HAP-1 (cell line): ENCODE measurements at regions not wholly inside any gene's neighbourhood (a gene's known extent, or its start where the extent isn't known, plus 50 kb on each side); places are given as distances from the start of the nearest gene placed in this dataset.
A peak's percentile ranks its signal among the peaks of the same experiment; 100 is the strongest.

Experiments used
- DNase-seq, 2 experiments: peaks; one replicate each; pipeline ENCODE4 v3.0.0-alpha.2; 2016 to 2020; ENCODE audit warnings: low spot score in 2 of 2
- H3K27me3 ChIP-seq: fragments of 250-450 bp; sonication (Bioruptor Pico); 2 replicates; pipeline ENCODE4 v1.5.1; 2020; ENCODE audit warnings: low read depth, mild to moderate bottlenecking, moderate library complexity
- H3K36me3 ChIP-seq: fragments of 250-450 bp; sonication (Bioruptor Pico); replicated peaks from 2 replicates; pipeline ENCODE4 v1.5.1; 2020; ENCODE audit warnings: mild to moderate bottlenecking
- H3K4me1 ChIP-seq: fragments of 250-450 bp; sonication (Bioruptor Pico); 2 replicates; pipeline ENCODE4 v1.5.1; 2020; ENCODE audit warnings: mild to moderate bottlenecking
- H3K4me3 ChIP-seq: fragments of 250-450 bp; sonication (Bioruptor Pico); 2 replicates; pipeline ENCODE4 v1.5.1; 2020; ENCODE audit warnings: mild to moderate bottlenecking, moderate library complexity
- H3K9me3 ChIP-seq: fragments of 250-450 bp; sonication (Bioruptor Pico); 2 replicates; pipeline ENCODE4 v1.5.1; 2020; ENCODE audit warnings: mild to moderate bottlenecking, moderate library complexity
- in situ Hi-C: fragments of 300-500 bp; cut with MboI; formaldehyde crosslinking; loops from 3 replicates; pipeline ENCODE4 v1.14.3; 2020; ENCODE audit warnings: low sequenced_read_pairs, inconsistent platforms, mixed read lengths

DNA sequence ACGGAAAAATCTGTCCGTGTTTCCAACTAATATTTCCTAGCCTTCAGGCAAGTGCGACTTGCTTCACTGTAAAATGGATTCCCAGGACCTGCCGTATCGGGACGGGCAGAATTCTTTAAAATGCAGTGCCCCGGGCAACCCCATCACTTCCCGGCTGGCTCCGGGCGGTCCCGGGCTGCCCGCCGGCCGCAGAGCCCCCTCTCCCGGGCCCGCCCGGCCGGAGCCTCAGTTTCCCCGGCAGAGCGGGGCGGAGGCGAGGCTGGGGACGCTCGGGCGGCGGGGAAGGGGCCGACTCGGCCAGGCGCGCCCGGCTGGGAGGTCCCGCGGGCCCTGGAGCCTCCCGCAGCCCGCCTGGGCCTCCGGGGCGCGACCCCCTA is 84.2 kb upstream of the WNT7B start:
- no peak overlapping the region for H3K4me3 ChIP-seq
- in situ Hi-C loops: no loop called here
- H3K27me3 ChIP-seq: no peaks in the 10 kb centered on the region
- H3K4me1 ChIP-seq: peaks cover 54% of the 10 kb centered on the region
- H3K9me3 ChIP-seq: no peaks in the 10 kb centered on the region
- no peak for DNase-seq
- no peaks in the 10 kb centered on the region for H3K36me3 ChIP-seq

DNA sequence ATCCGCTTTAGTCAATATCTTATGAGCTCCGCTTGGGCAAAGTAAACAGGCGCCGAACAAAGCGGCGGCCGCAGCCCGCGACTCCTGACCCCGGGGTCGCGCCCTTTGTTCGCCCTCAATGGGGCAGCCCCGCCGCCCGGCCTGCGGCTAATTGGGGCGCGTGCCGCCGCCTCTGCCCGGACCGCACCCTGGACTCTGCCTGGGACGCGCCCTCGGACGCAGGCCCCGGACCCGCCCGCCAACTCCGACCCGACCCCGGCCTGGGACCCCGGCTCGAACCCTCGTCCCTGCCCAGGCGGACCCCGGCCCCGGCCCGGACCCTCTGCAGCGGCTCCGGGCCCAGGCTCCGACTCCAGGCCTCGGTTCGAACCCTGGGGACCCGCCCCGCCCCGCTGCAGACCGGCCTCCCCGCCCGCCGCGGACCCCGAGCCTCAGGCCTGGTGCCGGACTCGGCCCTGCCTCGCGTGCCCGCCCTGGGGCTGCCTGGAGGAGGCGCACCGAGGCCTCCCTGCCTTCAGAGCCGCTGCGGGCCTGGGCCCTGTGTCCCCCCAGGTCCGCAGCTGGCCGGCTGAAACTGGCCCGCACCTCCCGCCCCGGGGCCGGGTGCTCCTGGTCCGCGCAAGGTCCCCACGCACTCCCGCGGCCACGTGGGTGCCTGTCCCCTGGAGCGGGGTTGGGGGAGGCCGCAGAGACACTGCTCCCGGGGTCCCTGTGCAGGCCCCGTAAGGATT is 84.7 kb upstream of the WNT7B start:
- H3K4me3 ChIP-seq: no peak overlapping the region
- in situ Hi-C loops: no loop called here
- peaks cover 54% of the 10 kb centered on the region for H3K4me1 ChIP-seq
- no peaks in the 10 kb centered on the region for H3K9me3 ChIP-seq
- H3K27me3 ChIP-seq: no peaks in the 10 kb centered on the region
- H3K36me3 ChIP-seq: no peaks in the 10 kb centered on the region
- DNase-seq: no peak

DNA sequence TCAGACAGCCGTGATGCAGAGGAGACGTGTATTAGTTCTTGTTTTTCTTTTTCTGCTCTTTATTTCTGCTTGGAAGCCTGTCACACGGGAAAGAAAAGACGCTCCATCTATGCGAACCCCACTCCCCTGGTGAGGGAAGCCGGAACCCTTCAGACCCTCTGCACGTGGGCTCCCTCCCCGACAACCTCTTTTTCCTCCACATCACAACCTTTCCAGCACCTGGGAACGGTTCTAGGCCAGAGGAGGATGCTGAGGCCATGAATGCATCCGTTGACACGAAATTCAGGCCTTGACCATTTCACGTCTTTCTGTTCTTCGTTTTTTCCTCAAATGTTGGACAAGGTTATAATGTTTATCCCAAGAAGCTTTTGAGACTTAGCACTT is 85.3 kb upstream of the WNT7B start:
- in situ Hi-C loops: no loop called here
- Histone ChIP-seq H3K9me3 (no peaks in the 10 kb centered on the region), H3K4me1 (peaks cover 54% of the 10 kb centered on the region), H3K4me3 (no peak overlapping the region), H3K27me3 (no peaks in the 10 kb centered on the region), H3K36me3 (no peaks in the 10 kb centered on the region)
- DNase-seq: no peak

DNA sequence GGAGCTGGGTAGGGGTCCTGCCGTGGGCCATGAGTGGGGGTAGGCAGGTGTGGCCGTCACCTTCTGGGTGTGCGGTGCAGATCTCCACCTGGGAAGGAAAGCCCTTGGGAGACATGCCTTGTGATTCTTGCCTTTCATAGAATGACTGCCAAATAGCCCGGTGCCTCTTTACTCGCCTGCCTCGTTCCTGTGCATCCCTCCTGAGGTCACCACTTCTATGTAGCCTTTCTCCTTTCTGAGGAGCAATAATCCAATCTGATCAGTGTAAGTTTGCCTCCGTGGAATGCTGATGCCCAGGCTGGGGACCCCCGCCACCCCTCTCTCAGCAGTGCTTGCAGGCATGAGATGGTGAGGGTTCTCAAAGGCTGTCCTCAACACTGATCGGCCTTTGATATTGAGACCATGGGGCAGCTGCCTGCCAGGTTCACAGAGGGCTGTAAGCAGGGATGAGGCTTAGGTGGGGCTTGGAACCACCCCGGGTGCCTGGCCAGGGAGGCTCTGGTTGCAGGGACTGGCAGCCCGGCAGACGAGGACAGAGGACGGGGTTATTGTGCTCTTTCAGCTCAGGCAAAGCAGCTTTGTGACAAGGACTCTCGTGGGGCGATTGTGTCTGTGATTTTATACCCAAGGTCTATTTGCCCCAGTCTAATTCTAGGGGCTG is 86.1 kb upstream of the WNT7B start:
- DNase-seq: no peak
- H3K27me3 ChIP-seq: no peaks in the 10 kb centered on the region
- in situ Hi-C loops: no loop called here
- no peaks in the 10 kb centered on the region for H3K9me3 ChIP-seq
- H3K4me3 ChIP-seq: no peak overlapping the region
- no peaks in the 10 kb centered on the region for H3K36me3 ChIP-seq
- H3K4me1 ChIP-seq: peaks cover 51% of the 10 kb centered on the region

DNA sequence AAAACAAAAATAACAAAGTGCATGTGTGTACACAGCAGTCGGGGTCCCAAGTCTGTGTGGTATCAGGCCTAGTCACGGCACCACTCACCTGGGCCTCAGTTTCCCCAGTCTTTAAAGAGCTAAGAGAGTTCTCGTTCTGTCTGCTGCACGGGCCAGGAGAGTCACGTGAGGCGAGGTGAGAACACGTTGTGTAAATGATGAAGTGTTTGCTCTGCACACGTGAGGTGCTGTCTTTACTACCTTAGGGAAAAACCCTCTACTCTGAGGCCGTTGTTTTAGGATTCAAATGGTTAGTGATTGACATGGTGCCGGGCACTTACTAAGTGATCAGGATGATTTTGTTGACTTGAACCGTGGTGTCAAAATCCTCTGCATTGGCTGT is 86.5 kb upstream of the PPARA start:
- Histone ChIP-seq H3K4me1 (peaks cover 53% of the 10 kb centered on the region), H3K27me3 (no peaks in the 10 kb centered on the region), H3K4me3 (no peak overlapping the region), H3K36me3 (no peaks in the 10 kb centered on the region), H3K9me3 (no peaks in the 10 kb centered on the region)
- DNase-seq: no peak
- in situ Hi-C loops: no loop called here

DNA sequence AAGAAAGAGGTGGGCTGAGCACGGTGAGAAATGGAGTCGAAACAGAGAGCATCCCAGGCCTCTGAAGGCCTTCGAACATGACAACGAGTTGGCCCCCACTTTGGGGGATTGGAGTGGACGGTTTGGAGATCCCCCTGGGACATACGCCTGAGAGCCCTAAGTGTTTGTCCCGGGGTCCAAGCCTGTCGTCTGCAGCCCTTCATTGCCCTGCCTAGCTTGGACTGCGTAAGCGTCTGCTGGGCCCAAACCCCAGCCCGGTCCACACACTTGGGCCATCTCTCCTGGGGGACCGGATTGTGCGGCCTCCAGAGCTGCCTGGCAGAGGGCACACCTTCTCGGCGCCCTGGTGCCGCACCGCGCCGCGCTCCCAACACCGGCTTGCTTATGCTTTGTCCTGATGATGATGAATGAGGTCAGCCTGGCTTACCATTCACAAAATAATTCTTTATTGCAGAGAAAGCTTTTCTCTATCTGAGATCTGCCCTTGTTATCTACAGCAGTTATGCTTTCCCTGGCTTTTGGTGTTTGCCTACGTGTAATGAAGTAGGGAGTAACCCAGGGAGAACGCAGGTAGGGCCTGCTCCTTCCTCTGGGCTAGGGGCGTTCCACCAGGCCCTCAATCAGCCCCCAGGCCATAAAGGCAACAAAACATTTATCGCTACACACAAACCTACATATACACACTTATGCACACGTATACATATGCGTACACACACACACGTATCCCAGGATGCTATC is 85.9 kb upstream of the PPARA start:
- in situ Hi-C loops: no loop called here
- no peaks in the 10 kb centered on the region for H3K27me3 ChIP-seq
- H3K9me3 ChIP-seq: no peaks in the 10 kb centered on the region
- H3K4me1 ChIP-seq: peaks cover 54% of the 10 kb centered on the region
- peak in 1 of 2 experiments; percentile 59 for DNase-seq
- H3K4me3 ChIP-seq: peak overlapping the region; percentile 7; the same call in 1 of the 2 replicates
- H3K36me3 ChIP-seq: no peaks in the 10 kb centered on the region

DNA sequence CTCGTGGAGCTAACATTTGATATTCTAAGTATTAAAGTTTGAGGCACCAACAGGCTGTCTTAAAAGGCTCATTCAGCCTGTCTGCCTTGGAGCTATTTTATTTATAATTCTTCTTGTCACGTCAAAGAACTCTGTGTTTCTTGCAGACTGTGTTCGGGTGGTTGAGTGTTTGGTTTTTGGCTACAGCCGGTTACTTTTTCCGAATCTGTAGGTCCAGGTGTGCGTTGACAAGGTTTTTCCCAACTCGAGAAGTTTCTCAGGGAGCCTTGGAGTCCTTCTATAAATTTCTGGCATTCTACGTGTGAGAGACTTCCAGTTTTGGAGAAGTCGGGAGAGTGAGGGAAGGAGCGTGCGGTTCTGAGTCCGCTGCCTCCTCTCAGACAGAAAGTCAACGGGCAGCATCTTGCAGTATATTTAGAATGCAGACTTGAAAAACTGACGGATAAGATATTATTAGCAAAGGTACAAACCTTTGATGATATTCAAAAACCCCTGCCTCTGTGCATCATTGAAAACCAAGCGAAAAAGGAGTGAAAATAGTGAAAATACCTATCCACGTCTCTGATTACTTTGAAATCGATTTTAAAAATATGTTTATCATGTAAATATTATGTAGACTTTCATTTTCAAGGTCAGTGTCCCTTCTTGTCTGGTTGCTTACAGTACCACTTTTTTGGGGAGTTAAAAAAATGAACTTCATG is 85.2 kb upstream of the PPARA start:
- Histone ChIP-seq H3K4me3 (peak overlapping the region; percentile 7), H3K27me3 (no peaks in the 10 kb centered on the region), H3K36me3 (no peaks in the 10 kb centered on the region), H3K4me1 (peaks cover 52% of the 10 kb centered on the region), H3K9me3 (no peaks in the 10 kb centered on the region)
- in situ Hi-C loops: no loop called here
- peak in 1 of 2 experiments; percentile 62 for DNase-seq

DNA sequence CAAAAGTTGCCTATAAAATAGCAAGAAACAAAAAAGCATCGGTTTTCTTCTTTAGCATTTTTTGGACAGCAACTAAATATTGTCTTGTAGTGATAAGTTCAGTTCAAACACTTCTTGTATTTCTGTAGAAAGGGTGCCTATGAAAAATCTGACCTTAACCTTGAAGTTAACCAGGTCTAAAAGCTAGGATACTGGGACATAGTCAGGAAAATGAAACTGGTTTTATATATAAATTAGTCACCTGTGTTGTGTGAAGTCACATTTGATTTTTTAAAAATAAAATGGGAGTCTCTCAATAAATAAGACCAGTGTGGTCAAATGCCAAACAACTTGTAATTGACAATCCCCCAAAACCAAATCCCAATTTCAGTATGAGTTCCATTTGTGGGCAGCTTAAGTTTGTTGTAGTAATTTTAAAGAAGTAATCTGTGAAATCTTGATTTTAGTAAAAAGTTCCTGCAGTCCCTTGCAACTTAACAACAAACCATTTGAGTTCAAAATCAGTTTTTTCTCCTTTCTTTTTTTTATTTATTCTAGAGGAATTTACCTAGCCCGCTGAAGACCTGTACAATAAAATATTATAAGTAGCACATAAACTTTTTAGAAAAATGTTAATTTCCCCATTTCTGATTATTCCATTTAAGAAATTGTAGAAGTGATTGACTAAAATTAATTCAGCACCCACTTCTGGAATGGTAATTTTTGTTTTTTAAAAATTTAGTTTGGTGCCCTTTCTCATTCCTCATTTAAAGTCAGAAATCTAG is 84.5 kb upstream of the PPARA start:
- H3K36me3 ChIP-seq: no peaks in the 10 kb centered on the region
- H3K27me3 ChIP-seq: no peaks in the 10 kb centered on the region
- no peaks in the 10 kb centered on the region for H3K9me3 ChIP-seq
- peaks cover 50% of the 10 kb centered on the region for H3K4me1 ChIP-seq
- in situ Hi-C loops: no loop called here
- H3K4me3 ChIP-seq: no peak overlapping the region; the same call in 1 of the 2 replicates
- DNase-seq: no peak

DNA sequence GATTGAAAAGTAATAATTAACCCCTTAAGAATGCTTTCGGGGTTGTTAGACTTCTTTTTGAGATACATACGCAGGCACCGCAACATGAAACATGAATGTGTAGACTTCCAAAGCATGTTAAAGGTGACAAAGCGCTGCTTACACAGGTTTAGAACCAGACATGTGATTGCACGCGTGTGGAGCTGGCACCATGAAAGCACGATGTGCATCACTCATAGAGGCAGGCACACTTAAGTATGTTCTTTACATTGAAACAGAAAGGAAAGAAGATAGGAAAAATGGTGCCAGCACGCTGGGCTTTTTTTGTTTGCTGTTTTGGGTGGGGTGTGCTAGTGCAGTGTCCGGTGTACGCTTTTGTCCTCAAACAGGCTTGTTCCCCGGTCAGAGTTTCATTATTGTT is 83.6 kb upstream of the PPARA start:
- Histone ChIP-seq H3K4me1 (peaks cover 50% of the 10 kb centered on the region), H3K36me3 (no peaks in the 10 kb centered on the region), H3K4me3 (peak overlapping the region; percentile 67), H3K27me3 (no peaks in the 10 kb centered on the region), H3K9me3 (no peaks in the 10 kb centered on the region)
- peak in 1 of 2 experiments; percentile 63 for DNase-seq
- in situ Hi-C loops: no loop called here

DNA sequence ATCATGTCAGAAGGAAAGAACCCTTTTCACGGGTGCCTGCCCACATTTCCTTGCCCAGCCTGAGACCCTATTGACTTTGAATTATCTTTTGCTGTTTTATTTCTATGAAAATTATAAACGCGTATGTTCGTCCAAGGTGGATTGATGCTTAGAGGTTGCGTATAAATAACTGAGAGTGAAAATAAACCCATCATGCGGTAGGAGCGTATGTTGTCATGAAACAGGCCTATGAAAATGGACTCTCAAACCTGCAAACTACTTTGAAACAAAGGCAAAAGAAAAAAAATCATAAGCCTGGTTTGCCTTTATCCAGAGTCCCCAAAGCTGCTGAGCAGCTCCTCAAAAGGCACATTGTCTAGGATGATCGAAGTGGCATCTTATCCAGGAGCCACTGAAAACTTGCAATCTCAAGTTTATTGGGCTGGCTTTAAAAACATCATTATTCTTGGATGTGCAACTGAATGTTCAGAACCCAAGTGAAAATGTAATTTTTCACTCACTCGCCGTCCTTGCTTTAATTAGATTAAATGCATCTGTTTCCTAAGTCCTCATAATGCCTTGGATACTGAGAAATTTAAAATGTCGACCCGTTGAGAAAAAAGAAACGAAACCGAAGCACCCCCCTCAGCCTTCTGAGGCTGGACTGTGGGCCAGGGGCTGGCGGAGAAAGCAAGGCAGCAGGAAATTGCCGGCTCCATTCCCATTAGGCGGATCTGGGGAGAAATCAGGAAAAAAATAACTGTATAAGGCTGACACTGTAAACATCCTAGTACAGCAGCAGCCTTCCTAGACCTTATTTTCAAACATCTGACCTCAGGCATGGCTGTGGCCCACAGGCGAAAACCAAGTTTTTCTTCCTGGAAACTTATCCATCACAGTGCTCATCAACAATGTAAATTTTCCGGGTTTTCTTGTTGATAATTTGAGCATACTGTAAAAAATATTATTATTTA is 82.9 kb upstream of the PPARA start:
- Histone ChIP-seq H3K9me3 (no peaks in the 10 kb centered on the region), H3K27me3 (no peaks in the 10 kb centered on the region), H3K4me3 (peak overlapping the region; percentile 67), H3K4me1 (peaks cover 50% of the 10 kb centered on the region), H3K36me3 (peaks cover 4% of the 10 kb centered on the region)
- in situ Hi-C loops: no loop called here
- no peak for DNase-seq

DNA sequence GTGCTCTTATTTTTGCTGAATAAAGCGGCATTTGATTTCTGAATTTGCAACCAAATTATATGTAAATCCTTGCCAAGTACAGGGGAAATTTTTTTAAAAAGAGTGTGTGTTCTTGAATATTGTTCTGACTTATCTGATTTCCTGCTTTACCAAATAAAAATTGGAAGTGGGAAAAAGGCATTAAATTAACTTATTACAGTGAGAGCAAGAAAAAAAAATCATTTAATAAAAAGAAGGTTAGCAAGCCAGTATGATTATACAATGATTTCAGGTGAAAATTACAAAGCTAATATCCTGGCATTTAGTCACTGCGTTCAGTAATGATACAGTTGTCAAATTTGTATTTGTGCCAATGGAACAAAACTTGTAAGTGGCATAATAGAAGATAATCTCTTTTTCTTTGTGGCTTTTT is 82.1 kb upstream of the PPARA start:
- DNase-seq: no peak
- H3K9me3 ChIP-seq: no peaks in the 10 kb centered on the region
- H3K27me3 ChIP-seq: no peaks in the 10 kb centered on the region
- H3K4me1 ChIP-seq: peaks cover 50% of the 10 kb centered on the region
- peaks cover 11% of the 10 kb centered on the region for H3K36me3 ChIP-seq
- peak overlapping the region; percentile 67 for H3K4me3 ChIP-seq
- in situ Hi-C loops: no loop called here

DNA sequence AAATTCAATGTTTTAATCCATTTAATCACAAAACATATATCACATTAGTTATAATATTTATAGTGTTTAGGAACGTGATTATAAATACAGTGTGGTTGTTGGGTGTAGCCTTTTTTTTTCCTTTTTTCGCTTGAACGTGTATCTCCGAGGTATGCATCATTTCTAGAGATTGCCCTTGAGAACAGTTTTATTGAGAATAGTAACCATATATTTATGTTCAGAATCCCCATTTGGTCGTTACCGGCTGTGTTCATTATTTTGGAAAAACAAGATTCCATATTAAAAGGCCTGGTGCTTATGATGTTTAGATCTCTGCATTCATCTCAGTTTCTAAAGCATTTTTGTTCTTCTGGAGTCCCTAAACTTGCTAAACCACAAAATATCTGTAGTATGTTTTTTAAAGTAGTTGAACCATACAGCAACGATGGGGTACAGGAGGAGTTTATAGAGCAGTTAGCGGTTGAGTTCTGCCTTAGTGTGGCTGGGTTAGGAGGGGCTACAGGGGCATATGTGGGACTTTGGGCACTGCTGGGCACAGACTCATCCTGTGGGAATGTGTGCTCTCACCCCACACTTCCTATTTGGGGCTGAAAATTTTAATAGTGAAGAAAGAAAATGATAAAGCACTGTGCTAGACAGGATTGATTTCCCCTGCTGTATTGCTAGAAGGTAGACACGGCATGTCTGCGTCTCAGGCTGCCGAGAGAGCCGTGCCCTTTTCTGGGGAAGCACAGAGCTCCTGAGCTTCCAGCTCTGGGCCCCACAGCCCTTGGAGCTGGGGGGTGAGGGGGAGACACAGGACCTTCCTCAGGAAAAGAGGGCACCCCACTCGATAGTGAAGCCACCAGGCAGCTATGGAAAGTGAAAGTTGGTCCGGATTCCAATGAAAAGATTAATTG is 81.5 kb upstream of the PPARA start:
- Histone ChIP-seq H3K36me3 (peaks cover 18% of the 10 kb centered on the region), H3K4me3 (peak overlapping the region; percentile 67), H3K4me1 (peaks cover 47% of the 10 kb centered on the region), H3K27me3 (no peaks in the 10 kb centered on the region), H3K9me3 (no peaks in the 10 kb centered on the region)
- in situ Hi-C loops: no loop called here
- no peak for DNase-seq
